HUES6 (cell line): ENCODE measurements at regions not wholly inside any gene's neighbourhood (a gene's known extent, or its start where the extent isn't known, plus 50 kb on each side); places are given as distances from the start of the nearest gene placed in this dataset.
"Not testable (repeated sequence)": the region's sequence is repeated elsewhere in the genome, so short reads cannot be mapped to it uniquely, and the experiment has no call there.

Experiments
- H3K27ac ChIP-seq: 2 replicates; pipeline ENCODE4 v1.7.0; 2013; ENCODE audit warnings: low read depth, mild to moderate bottlenecking, low read length, inconsistent platforms
- H3K27me3 ChIP-seq: 2 replicates; pipeline ENCODE4 v1.6.1; 2013; ENCODE audit warnings: low read length; ENCODE audit not compliant: control insufficient read depth, insufficient read depth
- H3K36me3 ChIP-seq: 2 replicates; pipeline ENCODE4 v1.6.1; 2013; ENCODE audit warnings: low read length; ENCODE audit not compliant: control insufficient read depth, insufficient read depth
- H3K4me1 ChIP-seq: 2 replicates; pipeline ENCODE4 v1.6.1; 2013; ENCODE audit warnings: low read length; ENCODE audit not compliant: control insufficient read depth, insufficient read depth
- H3K4me3 ChIP-seq: 2 replicates; pipeline ENCODE4 v1.5.1; 2013; ENCODE audit warnings: low read depth, low read length
- H3K9ac ChIP-seq: one replicate; pipeline ENCODE4 v1.6.1; 2013; ENCODE audit warnings: mild to moderate bottlenecking, low read length
- H3K9me3 ChIP-seq: 2 replicates; pipeline ENCODE4 v1.6.1; 2013; ENCODE audit warnings: low read depth, low read length; ENCODE audit not compliant: control insufficient read depth, insufficient read depth

DNA sequence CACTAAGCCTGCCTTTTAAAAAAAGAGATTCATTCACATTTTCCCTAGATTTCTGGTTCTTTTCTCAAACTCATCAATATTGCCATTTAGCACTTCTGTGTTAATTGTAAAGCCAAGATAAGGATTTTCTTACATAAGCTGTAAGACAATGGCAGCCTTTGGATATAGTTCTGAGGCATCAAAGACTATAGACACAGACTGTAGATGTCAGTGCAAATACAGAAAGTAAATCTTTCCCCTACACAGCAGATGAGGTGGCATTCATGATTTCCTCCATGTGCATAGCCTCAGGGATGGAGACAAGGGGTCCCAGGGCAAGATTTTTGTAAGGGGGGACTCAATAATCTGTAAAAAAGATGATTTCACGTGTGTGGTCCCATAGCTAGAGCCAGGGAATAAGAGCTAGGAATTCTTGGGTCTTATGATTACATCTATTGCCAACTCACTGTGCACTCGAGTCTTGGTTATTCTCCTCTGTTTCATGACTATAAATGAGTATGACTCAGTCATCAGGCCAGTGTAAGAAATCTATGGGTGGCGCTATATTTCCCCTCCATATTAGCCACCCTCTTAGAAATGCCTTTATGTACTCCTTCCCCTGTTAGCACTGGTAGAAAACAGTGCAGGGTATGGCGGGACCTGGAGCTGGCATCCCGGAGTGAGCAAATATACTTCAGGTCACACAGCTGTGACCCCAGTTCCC is 207.5 kb downstream of the EXOC5 start:
- peak overlapping the region; percentile 20 for H3K9ac ChIP-seq
- peaks cover 51% of the 10 kb centered on the region for H3K4me1 ChIP-seq
- H3K9me3 ChIP-seq = no peaks in the 10 kb centered on the region
- H3K27me3 ChIP-seq = no peaks in the 10 kb centered on the region
- no peak overlapping the region for H3K4me3 ChIP-seq
- H3K27ac ChIP-seq = peak overlapping the region; percentile 3; the same call in 1 of the 2 replicates
- no peaks in the 10 kb centered on the region for H3K36me3 ChIP-seq

DNA sequence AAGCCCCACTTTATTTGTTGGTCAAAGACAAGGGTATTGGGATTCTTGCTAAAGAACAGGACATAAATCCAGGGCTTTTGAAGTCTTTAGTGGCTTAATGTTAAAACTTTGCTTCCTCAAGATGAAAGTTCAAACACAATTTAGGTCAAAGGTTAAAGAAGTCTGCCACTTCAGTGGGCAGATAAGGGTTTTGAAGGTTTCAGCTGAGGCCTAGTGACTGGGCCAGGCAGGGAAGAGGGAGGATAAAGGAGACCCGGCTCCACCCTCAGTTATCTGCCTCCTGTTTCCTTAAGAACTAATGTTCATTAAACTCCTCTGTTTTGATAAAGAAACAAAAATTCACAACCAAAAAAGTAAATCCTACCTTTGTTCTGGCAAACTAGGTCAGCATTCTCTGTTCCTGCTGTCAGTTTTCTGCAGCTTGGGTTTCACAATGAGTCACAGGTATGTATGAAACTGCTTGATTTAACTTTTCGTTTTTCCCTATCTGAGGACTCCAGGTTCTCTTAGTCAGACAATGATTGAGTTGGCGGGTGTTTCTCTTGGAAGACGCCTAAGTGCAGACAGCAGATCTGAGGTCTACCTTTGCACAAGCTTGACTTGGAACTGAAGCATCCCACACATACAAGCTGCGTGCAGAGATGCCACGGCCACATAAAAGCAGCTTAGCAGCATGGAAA is 208.3 kb downstream of the EXOC5 start:
- no peaks in the 10 kb centered on the region for H3K9me3 ChIP-seq
- peaks cover 47% of the 10 kb centered on the region for H3K4me1 ChIP-seq
- no peak overlapping the region for H3K4me3 ChIP-seq
- peak overlapping the region; percentile 3; the same call in 1 of the 2 replicates for H3K27ac ChIP-seq
- H3K9ac ChIP-seq = peak overlapping the region; percentile 20
- H3K36me3 ChIP-seq = no peaks in the 10 kb centered on the region
- no peaks in the 10 kb centered on the region for H3K27me3 ChIP-seq

DNA sequence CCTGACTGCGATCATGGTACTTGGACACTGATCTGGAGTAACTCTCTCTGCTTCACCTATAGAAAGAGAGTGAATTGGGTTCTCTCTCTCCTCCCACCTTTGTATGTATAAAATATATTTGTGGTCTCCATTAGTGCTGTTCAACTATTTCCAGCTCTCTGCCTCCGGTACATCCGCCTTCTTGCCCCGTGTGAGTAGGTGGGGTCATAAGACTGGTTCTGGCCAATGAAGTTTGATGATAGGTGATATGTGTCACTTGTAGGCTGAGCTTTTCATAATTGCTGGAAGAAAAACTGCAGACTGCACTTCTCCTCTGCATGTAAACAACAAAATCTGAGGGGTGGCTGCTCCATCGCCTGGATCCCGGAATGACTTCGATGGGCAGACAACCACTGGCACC is 210.4 kb downstream of the EXOC5 start:
- Histone ChIP-seq H3K4me1 (peaks cover 44% of the 10 kb centered on the region), H3K9ac (no peak overlapping the region), H3K27me3 (no peaks in the 10 kb centered on the region), H3K36me3 (no peaks in the 10 kb centered on the region), H3K4me3 (no peak overlapping the region), H3K9me3 (no peaks in the 10 kb centered on the region), H3K27ac (no peak overlapping the region)

DNA sequence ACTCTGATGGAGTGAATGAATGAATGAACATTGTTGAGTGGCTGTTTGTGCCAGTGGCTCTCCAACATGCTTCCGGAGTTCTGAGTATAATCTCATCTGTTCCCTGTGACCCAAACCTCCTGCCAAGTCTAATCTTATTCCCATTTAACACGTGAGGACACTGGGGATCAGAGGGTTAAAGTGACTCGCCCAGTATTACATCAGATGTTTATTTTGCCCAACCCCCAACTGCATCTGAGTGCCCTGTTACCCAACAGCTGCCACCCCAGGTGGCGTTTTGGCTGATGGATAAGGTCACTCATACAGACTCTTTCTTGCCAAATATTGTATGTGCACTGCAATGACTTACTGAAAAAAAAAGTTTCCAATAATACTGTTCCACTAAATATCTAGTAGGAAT is 210.9 kb downstream of the EXOC5 start:
- H3K27me3 ChIP-seq = no peaks in the 10 kb centered on the region
- H3K4me1 ChIP-seq = peaks cover 47% of the 10 kb centered on the region
- H3K27ac ChIP-seq = no peak overlapping the region
- H3K36me3 ChIP-seq = no peaks in the 10 kb centered on the region
- H3K4me3 ChIP-seq = no peak overlapping the region
- no peaks in the 10 kb centered on the region for H3K9me3 ChIP-seq
- H3K9ac ChIP-seq = no peak overlapping the region

DNA sequence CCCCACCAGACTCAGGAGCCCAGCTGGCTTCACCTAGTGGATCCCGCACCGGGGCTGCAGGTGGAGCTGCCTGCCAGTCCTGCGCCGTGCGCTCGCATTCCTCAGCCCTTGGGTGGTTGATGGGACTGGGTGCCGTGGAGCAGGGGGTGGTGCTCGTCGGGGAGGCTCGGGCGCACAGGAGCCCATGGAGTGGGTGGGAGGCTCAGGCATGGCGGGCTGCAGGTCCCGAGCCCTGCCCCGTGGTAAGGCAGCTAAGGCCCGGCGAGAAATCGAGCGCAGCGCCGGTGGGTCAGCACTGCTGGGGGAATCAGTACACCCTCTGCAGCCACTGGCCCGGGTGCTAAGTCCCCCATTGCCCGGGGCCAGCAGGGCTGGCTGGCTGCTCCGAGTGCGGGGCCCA is 212.2 kb downstream of the EXOC5 start:
- not testable (repeated sequence) for H3K27me3 ChIP-seq, H3K9me3 ChIP-seq, H3K9ac ChIP-seq, H3K27ac ChIP-seq, H3K4me3 ChIP-seq, H3K36me3 ChIP-seq
- H3K4me1 ChIP-seq = peaks cover 47% of the 10 kb centered on the region

DNA sequence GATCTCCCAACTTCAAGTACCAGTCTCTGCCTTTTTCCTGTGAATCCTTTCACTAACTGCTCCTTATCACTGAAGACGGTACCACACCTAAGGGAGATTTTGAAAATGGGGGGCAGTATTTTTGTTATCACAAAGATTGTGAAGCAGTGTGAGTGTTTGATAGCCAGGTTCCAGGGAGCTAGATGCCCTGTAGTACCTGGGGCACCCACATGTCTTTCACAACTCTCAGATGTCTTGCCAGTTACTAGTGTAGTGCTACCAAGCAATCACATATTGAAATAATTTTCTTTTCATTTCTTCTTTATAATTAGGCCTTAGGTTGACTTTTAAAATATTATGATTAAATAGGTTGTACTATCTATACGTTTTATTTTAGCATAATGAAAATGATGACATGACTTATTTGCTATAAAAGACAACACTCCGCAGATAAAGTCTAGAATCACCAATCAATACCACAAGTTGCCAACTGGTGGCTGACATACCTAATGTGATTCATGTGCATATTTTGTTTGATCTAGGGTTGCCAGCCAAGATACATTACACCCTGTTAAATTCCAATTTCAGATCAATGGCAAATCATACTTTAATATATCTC is 215.9 kb downstream of the EXOC5 start:
- Histone ChIP-seq H3K4me3 (no peak overlapping the region), H3K9ac (no peak overlapping the region), H3K36me3 (no peaks in the 10 kb centered on the region), H3K9me3 (no peaks in the 10 kb centered on the region), H3K27me3 (no peaks in the 10 kb centered on the region), H3K27ac (no peak overlapping the region), H3K4me1 (peaks cover 12% of the 10 kb centered on the region)

DNA sequence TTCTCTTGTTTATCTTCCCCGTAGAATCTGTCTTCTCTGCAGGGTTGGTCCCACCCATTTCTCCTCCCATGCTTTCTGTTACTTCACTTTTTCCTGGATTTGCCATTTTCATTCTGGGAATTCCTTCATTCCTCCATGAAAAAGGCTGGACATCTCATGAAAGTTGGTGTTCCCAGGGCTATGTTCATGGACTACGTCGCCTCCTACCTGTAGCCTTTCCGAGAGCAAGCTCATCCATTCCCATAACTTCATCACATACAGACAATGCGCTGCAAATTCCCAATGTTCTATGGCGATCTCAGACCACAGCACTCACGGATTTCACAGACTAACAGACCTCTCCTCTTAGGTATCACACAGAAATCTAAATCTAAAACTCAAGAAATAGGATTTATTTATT is 217.1 kb downstream of the EXOC5 start:
- H3K9ac ChIP-seq = no peak overlapping the region
- no peak overlapping the region for H3K27ac ChIP-seq
- H3K4me3 ChIP-seq = no peak overlapping the region
- no peaks in the 10 kb centered on the region for H3K36me3 ChIP-seq
- H3K27me3 ChIP-seq = no peaks in the 10 kb centered on the region
- H3K9me3 ChIP-seq = no peaks in the 10 kb centered on the region
- H3K4me1 ChIP-seq = 0 out of 2 replicates have a peak, but pooled peaks cover 3% of the 10 kb centered on the region

DNA sequence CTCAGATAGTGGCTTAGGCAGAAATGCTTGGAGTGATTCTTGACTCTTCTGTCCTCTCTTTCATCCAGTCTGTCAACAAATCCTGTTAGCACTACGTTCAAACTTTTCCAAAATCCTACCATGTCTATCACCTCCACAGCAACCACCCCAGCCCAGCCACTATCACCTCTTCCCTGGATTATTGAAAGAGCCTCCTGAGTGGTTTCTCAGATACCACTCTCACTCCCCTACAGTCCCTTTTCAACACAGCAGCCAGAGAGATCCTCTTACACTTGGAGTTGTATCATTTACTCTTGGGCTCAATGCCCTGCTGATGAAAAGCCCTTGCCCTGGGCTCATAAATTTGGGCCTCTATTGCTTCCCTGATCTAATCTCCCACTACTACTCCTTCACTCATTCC is 218.9 kb downstream of the EXOC5 start:
- H3K9me3 ChIP-seq = no peaks in the 10 kb centered on the region

DNA sequence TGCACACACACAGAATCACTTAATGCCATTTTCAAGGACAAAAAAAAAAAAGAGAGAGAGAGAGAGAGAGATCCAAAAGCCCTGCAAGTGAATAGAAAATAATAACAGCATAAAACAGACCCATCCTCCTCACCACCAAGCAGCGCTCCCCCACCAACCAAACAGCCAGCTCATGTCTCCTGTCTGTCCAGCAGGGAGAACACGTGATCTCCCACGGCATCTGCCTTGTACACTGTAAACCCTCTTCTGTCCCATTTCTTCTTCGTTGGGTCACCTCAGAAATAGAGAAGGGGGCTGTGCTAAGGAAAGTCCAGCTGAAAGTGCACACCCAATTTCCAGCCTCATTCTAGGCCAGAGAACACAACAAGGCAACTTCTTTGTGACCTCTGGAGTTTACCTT is 222.5 kb downstream of the EXOC5 start:
- H3K9me3 ChIP-seq = no peaks in the 10 kb centered on the region

More for the DNA sequence above, 218.9 kb downstream of the EXOC5 start:
- no peaks in the 10 kb centered on the region for H3K36me3 ChIP-seq
- no peak overlapping the region for H3K4me3 ChIP-seq
- H3K9ac ChIP-seq = no peak overlapping the region
- no peak overlapping the region for H3K27ac ChIP-seq
- H3K27me3 ChIP-seq = no peaks in the 10 kb centered on the region
- 0 out of 2 replicates have a peak, but pooled peaks cover 3% of the 10 kb centered on the region for H3K4me1 ChIP-seq

DNA sequence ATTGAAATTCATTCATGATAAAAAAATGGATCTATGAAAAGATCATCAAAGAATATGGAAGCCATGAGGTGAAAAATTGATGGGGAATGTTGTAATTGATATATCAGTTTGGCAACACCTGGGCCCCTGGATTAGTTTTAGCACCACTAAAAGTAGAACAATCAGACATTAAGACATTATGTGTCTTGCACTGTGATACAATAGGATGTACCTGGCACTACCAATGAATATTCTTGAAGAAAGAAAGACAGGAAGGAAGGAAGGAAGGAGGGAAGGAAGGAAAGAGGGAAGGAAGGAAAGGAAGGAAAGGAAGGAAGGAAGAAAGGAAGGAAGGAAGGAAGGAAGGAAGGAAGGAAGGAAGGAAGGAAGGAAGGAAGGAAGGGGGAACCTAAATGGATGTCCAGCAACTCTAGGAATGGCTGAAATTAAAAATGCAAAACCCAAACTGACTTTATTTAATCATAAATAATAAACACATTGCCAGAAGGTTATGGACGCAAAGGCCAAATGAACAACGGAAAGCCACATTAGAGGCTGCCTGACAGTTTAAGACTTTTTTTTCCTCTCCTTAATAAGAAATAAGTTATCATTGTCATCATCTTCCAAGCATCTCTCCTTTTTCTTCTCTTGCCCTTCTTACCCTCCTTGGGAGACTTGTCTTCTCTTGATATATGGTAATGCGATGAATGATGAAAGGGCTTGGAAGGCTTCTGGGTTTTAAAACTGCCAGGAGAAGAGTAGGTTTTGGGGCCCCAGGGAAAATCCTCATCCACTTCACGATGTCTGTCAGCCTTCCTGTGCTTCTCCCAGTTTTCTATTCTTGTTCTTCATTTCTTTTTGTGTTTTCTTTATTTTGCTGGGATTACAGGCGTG is 224.4 kb downstream of the EXOC5 start:
- not testable (repeated sequence) for H3K27ac ChIP-seq, H3K9ac ChIP-seq, H3K4me3 ChIP-seq, H3K27me3 ChIP-seq, H3K4me1 ChIP-seq, H3K9me3 ChIP-seq, H3K36me3 ChIP-seq

More for the DNA sequence above, 222.5 kb downstream of the EXOC5 start:
- H3K36me3 ChIP-seq = no peaks in the 10 kb centered on the region
- H3K27me3 ChIP-seq = no peaks in the 10 kb centered on the region
- H3K27ac ChIP-seq = no peak overlapping the region
- no peak overlapping the region for H3K9ac ChIP-seq
- no peaks in the 10 kb centered on the region for H3K4me1 ChIP-seq
- no peak overlapping the region for H3K4me3 ChIP-seq
